ENCODE measurements at regions not wholly inside any gene's neighbourhood (a gene's known extent, or its start where the extent isn't known, plus 50 kb on each side); places are given as distances from the start of the nearest gene placed in this dataset.

DNA sequence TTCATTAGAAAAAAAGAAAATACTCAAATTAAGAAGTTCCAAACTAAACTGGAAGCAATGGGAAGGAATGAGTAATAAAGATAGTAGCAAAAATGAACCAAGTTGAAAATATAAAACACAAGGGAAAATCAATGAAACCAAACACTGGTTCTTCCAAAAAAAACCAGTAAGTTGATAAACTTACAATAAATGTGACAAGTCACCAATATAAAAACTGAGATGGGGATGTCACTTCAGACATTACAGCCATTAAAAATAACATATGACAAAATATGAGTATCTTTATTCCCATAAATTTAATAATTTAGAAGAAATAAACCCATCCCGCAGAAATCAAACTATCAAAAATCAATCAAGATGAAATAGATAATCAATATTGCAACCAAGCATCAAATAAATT lies 633.9 kb upstream of the RAB6C start:
- TF ChIP-seq, protein P1, sequence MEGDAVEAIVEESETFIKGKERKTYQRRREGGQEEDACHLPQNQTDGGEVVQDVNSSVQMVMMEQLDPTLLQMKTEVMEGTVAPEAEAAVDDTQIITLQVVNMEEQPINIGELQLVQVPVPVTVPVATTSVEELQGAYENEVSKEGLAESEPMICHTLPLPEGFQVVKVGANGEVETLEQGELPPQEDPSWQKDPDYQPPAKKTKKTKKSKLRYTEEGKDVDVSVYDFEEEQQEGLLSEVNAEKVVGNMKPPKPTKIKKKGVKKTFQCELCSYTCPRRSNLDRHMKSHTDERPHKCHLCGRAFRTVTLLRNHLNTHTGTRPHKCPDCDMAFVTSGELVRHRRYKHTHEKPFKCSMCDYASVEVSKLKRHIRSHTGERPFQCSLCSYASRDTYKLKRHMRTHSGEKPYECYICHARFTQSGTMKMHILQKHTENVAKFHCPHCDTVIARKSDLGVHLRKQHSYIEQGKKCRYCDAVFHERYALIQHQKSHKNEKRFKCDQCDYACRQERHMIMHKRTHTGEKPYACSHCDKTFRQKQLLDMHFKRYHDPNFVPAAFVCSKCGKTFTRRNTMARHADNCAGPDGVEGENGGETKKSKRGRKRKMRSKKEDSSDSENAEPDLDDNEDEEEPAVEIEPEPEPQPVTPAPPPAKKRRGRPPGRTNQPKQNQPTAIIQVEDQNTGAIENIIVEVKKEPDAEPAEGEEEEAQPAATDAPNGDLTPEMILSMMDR (IDR thresholded peaks at IDR 0.05) = no peak
- Histone ChIP-seq H3K27ac (no peak overlapping the region), H3K4me3 (no peak overlapping the region)
- DNase-seq (ENCODE audit: low spot score) = no peak

DNA sequence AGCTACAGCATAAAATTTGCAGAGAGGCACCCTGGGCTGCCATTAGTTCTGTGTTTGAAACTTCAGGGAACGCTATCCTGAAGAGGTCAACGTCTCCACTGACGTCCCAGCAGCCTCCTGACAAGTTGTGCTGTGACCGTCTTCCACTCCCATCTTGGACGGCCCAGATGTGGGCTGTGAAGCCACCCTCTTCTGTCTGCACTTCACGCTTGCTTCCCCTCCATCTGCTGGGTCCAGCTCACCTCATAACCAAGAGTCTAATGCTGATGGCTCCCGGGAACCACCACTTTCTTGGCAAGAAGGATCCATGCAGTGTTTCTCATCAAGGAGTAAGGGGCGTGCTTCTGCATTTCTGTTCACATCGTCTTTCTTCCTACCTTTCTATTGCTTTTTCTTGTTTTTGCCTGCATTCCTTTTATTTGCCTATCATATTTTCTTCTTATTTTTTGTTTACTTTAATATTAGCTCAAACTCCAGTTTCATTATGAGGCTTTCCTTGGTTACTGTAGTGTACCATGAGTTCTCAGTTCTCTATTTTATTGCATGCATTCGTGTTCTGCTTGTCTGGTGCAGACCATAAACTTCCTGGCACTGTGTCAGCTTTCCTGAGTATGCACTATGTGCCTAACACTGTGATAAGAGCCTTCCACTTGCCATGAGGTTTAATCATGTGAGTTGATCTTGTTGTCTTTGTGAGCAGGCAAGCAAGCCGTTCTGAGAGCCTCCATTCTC lies 631.8 kb upstream of the RAB6C start:
- no peak overlapping the region for H3K27ac ChIP-seq
- no peak overlapping the region for H3K4me3 ChIP-seq
- TF ChIP-seq, protein P1 (IDR thresholded peaks at IDR 0.05) = no peak
- DNase-seq (ENCODE audit: low spot score) = no peak

DNA sequence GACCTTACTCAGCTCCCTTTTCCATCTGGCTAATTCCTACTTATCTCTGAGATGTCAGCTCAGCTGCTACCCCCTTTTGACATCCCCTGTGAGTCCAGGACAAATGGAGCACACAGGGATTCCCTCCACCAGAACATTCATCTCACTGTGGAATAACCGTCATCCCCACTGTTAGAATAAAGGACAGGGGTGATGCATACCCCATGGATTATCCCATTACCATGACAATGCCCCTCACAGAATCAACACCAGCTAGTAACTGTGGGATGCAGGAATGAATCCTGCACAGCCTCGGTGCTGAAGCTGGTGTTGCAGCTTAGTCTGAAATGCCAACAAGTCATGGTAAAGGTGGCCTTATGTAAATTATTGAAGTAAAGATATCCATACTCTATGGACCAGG lies 624.8 kb upstream of the RAB6C start:
- H3K4me3 ChIP-seq = no peak overlapping the region
- no peak overlapping the region for H3K27ac ChIP-seq
- DNase-seq (ENCODE audit: low spot score) = no peak
- TF ChIP-seq, protein P1 (IDR thresholded peaks at IDR 0.05) = no peak

GRCh38 chr2:129361688-129362087 lies 617.8 kb upstream of the RAB6C start:
- no peak overlapping the region for H3K4me3 ChIP-seq
- TF ChIP-seq, protein P1 (IDR thresholded peaks at IDR 0.05) = no peak
- no peak overlapping the region for H3K27ac ChIP-seq
- no peak for DNase-seq (ENCODE audit: low spot score)

DNA sequence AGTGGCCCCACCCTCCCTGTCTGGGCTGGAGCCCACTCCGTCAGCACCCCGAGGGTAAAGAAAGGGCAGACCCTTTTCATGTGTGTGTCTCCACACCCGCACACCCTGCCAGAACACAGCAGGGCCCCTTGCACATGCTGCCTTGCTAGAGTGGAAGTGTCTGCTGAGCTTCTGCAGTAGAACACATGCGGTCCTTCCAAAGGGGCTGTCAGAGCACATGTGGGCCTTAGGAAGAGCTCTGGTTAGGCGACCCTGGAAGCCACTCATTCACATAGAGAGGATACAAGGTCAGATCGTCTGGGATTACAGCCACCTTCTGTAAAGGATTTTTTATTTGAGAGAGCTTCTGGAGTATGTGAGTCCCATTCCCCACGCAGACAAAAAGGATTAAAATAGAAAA lies 613.2 kb upstream of the RAB6C start:
- Histone ChIP-seq H3K4me3 (no peak overlapping the region), H3K27ac (no peak overlapping the region)
- DNase-seq (ENCODE audit: low spot score) = no peak
- TF ChIP-seq, protein P1 (IDR thresholded peaks at IDR 0.05) = no peak

DNA sequence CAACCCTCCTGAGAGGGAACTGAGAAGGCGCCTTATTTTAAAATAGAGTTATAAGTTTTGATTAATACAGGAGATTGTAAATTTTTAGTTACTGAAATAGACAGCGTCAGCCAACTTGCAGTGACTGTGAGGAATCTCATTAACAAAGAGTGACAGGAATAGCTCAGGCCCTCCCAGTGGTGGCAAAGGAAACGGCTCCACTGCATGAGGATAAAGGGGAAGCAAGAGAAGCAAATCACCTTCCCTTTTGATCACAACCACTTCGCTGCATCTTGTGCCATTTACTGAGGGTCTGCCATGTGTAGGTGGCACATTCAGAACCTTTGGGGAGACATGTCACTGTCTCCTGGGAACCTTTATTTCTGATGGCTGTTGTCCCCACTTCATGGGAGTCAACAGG lies 612.4 kb upstream of the RAB6C start:
- TF ChIP-seq, protein P1 (IDR thresholded peaks at IDR 0.05) = no peak
- DNase-seq (ENCODE audit: low spot score) = no peak
- Histone ChIP-seq H3K4me3 (no peak overlapping the region), H3K27ac (no peak overlapping the region)

DNA sequence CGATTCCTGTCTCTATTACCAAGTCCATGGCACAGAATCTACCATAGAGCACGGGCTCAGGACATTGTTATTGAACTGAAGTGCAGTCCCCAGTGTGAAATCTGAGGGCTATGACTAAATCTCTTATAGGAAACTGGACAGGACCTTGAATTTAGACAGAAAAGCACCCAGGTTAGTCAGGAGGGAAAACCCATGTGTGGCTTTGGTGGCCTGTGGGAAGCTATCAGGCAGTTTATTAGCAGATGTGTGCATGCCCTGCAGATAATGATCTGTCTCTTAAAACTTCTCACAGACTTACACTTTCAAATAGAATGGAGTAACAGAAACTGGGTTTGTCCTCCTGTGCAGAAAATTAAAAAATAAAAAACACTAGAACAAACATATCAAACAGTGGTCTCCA lies 610.0 kb upstream of the RAB6C start:
- TF ChIP-seq, protein P1 (IDR thresholded peaks at IDR 0.05) = no peak
- Histone ChIP-seq H3K4me3 (no peak overlapping the region), H3K27ac (no peak overlapping the region)
- no peak for DNase-seq (ENCODE audit: low spot score)

Data from coronary artery (tissue), 2 donors.